Endodermal cell (in vitro differentiated cells): ENCODE measurements at regions not wholly inside any gene's neighbourhood (a gene's known extent, or its start where the extent isn't known, plus 50 kb on each side); places are given as distances from the start of the nearest gene placed in this dataset.

Experiments
- DNase-seq: peaks from one replicate; pipeline ENCODE4 v3.0.0-alpha.2; 2017
- H3K27ac ChIP-seq: 2 replicates; pipeline ENCODE4 v1.5.1; 2013; ENCODE audit warnings: mild to moderate bottlenecking, low read depth, low read length, moderate library complexity
- H3K27me3 ChIP-seq: 2 replicates; pipeline ENCODE4 v1.6.1; 2013; ENCODE audit warnings: mild to moderate bottlenecking, low read length, moderate library complexity; ENCODE audit not compliant: insufficient read depth, control insufficient read depth, poor library complexity, severe bottlenecking
- H3K36me3 ChIP-seq: 2 replicates; pipeline ENCODE4 v1.7.0; 2013; ENCODE audit warnings: mild to moderate bottlenecking, low read length, moderate library complexity; ENCODE audit not compliant: control insufficient read depth, insufficient read depth
- H3K4me1 ChIP-seq: one replicate; pipeline ENCODE4 v1.7.0; 2013; ENCODE audit warnings: low read length; ENCODE audit not compliant: control insufficient read depth, insufficient read depth
- H3K4me3 ChIP-seq: 2 replicates; pipeline ENCODE4 v1.5.1; 2013; ENCODE audit warnings: mild to moderate bottlenecking, low read length, moderate library complexity
- H3K9ac ChIP-seq: 2 replicates; pipeline ENCODE4 v1.6.1; 2013; ENCODE audit warnings: mild to moderate bottlenecking, low read length, moderate library complexity; ENCODE audit not compliant: poor library complexity, severe bottlenecking; ENCODE audit errors: extremely low read depth
- H3K9me3 ChIP-seq: 2 replicates; pipeline ENCODE4 v1.6.1; 2013; ENCODE audit warnings: mild to moderate bottlenecking, low read length, moderate library complexity; ENCODE audit not compliant: control insufficient read depth
- H3K27ac Mint-ChIP-seq: 2 replicates; pipeline ENCODE4 v1.8.0; 2020; ENCODE audit warnings: mixed read lengths
- H3K27me3 Mint-ChIP-seq: 2 replicates; pipeline ENCODE4 v1.8.0; 2021; ENCODE audit warnings: mild to moderate bottlenecking, mixed read lengths; ENCODE audit not compliant: insufficient read depth
- H3K36me3 Mint-ChIP-seq: 2 replicates; pipeline ENCODE4 v1.8.0; 2020; ENCODE audit warnings: low read depth, mixed read lengths
- H3K4me1 Mint-ChIP-seq: 2 replicates; pipeline ENCODE4 v1.8.0; 2020; ENCODE audit warnings: mixed read lengths
- H3K4me3 Mint-ChIP-seq: 2 replicates; pipeline ENCODE4 v1.8.0; 2020; ENCODE audit warnings: mild to moderate bottlenecking, moderate library complexity, mixed read lengths
- H3K9me3 Mint-ChIP-seq: 2 replicates; pipeline ENCODE4 v1.8.0; 2020; ENCODE audit warnings: mild to moderate bottlenecking, mixed read lengths
- WGBS, 2 experiments: methylation state at CpG; one replicate each; pipeline versions ENCODE4 v1.1.5 to v1.1.7; 2013; ENCODE audit warnings: missing lambda C conversion rate in 2 of 2, mixed read lengths in 1 of 2; ENCODE audit not compliant: insufficient coverage in 1 of 2, insufficient read length in 1 of 2; 5-methylcytosine and 5-hydroxymethylcytosine counted together
- TF ChIP-seq, protein P1 (sequence below): fragments of 200-600 bp; sonication (generic); conservative IDR thresholded peaks from 2 replicates; pipeline ENCODE4 v1.5.0; 2021; ENCODE audit warnings: antibody characterized with exemption, mild to moderate bottlenecking

DNA sequence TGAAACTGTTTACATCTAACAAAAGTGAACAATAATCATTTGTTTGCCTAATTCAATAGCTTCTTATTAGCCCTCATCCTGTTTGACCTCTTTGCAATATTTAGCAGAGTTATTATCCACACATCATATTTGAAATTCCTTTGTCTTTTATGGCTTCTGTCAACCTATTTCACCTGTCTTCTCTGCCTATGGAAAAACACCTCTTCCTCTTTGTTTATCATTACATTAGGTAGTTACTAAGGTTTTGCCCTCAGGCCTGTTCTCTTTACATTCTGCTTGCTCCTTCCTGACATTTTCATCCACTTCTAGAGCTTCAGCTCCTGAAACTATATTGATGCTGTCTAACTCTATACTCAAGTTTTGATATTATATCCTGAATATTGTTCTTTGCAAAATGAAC lies 183.0 kb downstream of the SUCNR1 start:
- no peak overlapping the region for H3K9ac ChIP-seq
- H3K4me3 ChIP-seq, result no peak overlapping the region
- H3K4me1 ChIP-seq, result peaks cover 9% of the 10 kb centered on the region
- H3K4me3 Mint-ChIP-seq, result no peak overlapping the region
- peaks cover 10% of the 10 kb centered on the region for H3K9me3 ChIP-seq
- H3K27me3 ChIP-seq, result no peaks in the 10 kb centered on the region
- H3K36me3 ChIP-seq, result no peaks in the 10 kb centered on the region
- H3K9me3 Mint-ChIP-seq, result no peaks in the 10 kb centered on the region
- TF ChIP-seq, protein P1, sequence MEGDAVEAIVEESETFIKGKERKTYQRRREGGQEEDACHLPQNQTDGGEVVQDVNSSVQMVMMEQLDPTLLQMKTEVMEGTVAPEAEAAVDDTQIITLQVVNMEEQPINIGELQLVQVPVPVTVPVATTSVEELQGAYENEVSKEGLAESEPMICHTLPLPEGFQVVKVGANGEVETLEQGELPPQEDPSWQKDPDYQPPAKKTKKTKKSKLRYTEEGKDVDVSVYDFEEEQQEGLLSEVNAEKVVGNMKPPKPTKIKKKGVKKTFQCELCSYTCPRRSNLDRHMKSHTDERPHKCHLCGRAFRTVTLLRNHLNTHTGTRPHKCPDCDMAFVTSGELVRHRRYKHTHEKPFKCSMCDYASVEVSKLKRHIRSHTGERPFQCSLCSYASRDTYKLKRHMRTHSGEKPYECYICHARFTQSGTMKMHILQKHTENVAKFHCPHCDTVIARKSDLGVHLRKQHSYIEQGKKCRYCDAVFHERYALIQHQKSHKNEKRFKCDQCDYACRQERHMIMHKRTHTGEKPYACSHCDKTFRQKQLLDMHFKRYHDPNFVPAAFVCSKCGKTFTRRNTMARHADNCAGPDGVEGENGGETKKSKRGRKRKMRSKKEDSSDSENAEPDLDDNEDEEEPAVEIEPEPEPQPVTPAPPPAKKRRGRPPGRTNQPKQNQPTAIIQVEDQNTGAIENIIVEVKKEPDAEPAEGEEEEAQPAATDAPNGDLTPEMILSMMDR, result no peak
- peaks cover 34% of the 10 kb centered on the region for H3K4me1 Mint-ChIP-seq
- no peaks in the 10 kb centered on the region for H3K27me3 Mint-ChIP-seq
- no peak overlapping the region for H3K27ac ChIP-seq
- H3K36me3 Mint-ChIP-seq, result no peaks in the 10 kb centered on the region
- no peak for DNase-seq
- H3K27ac Mint-ChIP-seq, result no peak overlapping the region

DNA sequence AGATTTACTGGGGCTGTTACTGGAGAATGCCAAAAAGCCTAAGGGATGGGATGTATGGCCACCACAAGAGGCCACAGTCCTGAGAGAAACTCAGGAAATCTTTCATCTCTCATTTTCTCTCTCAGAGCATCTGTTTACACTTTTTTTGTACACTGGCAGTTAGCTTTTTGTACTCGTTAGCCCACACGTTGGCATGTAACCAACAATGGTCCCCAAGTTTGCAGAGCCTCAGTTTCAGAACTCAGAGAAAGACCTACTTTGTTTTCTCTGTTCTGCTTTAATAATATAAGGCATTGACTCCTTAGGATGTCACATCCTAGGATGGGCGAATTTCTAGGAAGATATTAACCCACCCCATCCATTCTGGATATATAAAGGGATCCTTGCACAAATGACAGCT lies 183.5 kb downstream of the SUCNR1 start:
- 89 to 90% methylated on average over 2 to 3 of the region's 3 CpGs for WGBS, 2 experiments
- Histone ChIP-seq H3K27me3 (no peaks in the 10 kb centered on the region), H3K9me3 (peaks cover 10% of the 10 kb centered on the region), H3K4me3 (no peak overlapping the region), H3K4me1 (peaks cover 10% of the 10 kb centered on the region), H3K36me3 (no peaks in the 10 kb centered on the region), H3K27ac (no peak overlapping the region), H3K9ac (no peak overlapping the region)
- Mint-ChIP-seq H3K9me3 (no peaks in the 10 kb centered on the region), H3K36me3 (no peaks in the 10 kb centered on the region), H3K27ac (no peak overlapping the region), H3K27me3 (no peaks in the 10 kb centered on the region), H3K4me1 (peaks cover 36% of the 10 kb centered on the region), H3K4me3 (no peak overlapping the region)
- TF ChIP-seq, protein P1, result no peak
- no peak for DNase-seq

DNA sequence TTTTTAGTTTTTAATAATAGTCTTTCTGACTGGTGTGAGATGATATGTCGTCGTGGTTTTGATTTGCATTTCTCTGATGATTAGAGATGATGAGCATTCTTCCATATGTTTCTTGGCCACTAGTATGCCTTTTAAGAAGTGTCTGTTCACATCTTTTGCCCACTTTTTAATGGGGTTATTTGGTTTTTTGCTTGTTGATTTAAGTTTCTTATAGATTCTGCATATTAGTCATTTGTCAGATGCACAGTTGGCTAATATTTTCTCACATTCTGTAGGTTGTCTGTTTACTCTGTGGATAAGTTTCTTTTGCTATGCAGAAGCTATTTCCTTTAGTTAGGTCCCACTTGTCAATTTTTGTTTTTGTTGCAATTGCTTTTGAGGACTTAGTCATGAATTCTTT lies 185.4 kb downstream of the SUCNR1 start:
- Histone ChIP-seq H3K27me3 (no peaks in the 10 kb centered on the region), H3K36me3 (no peaks in the 10 kb centered on the region), H3K27ac (no peak overlapping the region), H3K4me3 (no peak overlapping the region), H3K9ac (no peak overlapping the region), H3K9me3 (peaks cover 10% of the 10 kb centered on the region), H3K4me1 (peaks cover 10% of the 10 kb centered on the region)
- Mint-ChIP-seq H3K36me3 (no peaks in the 10 kb centered on the region), H3K4me3 (no peak overlapping the region), H3K9me3 (no peaks in the 10 kb centered on the region), H3K4me1 (peaks cover 37% of the 10 kb centered on the region), H3K27ac (no peak overlapping the region), H3K27me3 (no peaks in the 10 kb centered on the region)
- no peak for DNase-seq
- TF ChIP-seq, protein P1, result no peak
- 98% methylated on average over 2 of the region's 2 CpGs; no CpG with 5 or more reads in 1 of the 2 experiments for WGBS, 2 experiments
